Testis (tissue), 2 donors: ENCODE measurements at regions not wholly inside any gene's neighbourhood (a gene's known extent, or its start where the extent isn't known, plus 50 kb on each side); places are given as distances from the start of the nearest gene placed in this dataset.
"Not testable (repeated sequence)": the region's sequence is repeated elsewhere in the genome, so short reads cannot be mapped to it uniquely, and the experiment has no call there.

Source experiments
- DNase-seq: peaks from one replicate; pipeline ENCODE4 v3.0.0-alpha.2; 2019
- H3K27ac ChIP-seq, 2 donors: fragments of 200-600 bp; sonication (generic); one replicate each; pipeline ENCODE4 v1.5.1; 2019
- H3K27me3 ChIP-seq: fragments of 200-600 bp; sonication (generic); one replicate; pipeline ENCODE4 v1.5.1; 2019
- H3K36me3 ChIP-seq: fragments of 200-600 bp; sonication (generic); one replicate; pipeline ENCODE4 v1.5.1; 2017; ENCODE audit warnings: low read depth; ENCODE audit errors: missing control alignments
- H3K4me1 ChIP-seq: fragments of 200-600 bp; sonication (generic); one replicate; pipeline ENCODE4 v1.5.1; 2019
- H3K4me3 ChIP-seq, 2 donors: fragments of 200-600 bp; sonication (generic); one replicate each; pipeline ENCODE4 v1.5.1; 2017 to 2019
- H3K9me3 ChIP-seq: fragments of 200-600 bp; sonication (generic); one replicate; pipeline ENCODE4 v1.5.1; 2017
- POLR2A ChIP-seq: fragments of 450-650 bp; IDR thresholded peaks from one replicate; pipeline ENCODE4 v1.6.1; 2017; ENCODE audit warnings: antibody characterized with exemption, mild to moderate bottlenecking, moderate library complexity
- WGBS, 2 donors: methylation state at CpG; one replicate each; pipeline ENCODE4 v1.1.5; 2018; 5-methylcytosine and 5-hydroxymethylcytosine counted together
- intact Hi-C: fragments of 100-400 bp; cut with DNase I; formaldehyde crosslinking; loops from one replicate; pipeline ENCODE4 v1.15.1; 2023; ENCODE audit warnings: low total_unique reads
- TF ChIP-seq, protein P1 (sequence below), 3 experiments: fragments of 450-650 bp in 2 of 3; fragments of 200-600 bp in 1 of 3; sonication (generic) in 1 of 3; IDR thresholded peaks; one replicate each; pipeline ENCODE4 v1.5.1; 2016 to 2019; ENCODE audit warnings: antibody characterized with exemption in 3 of 3, mild to moderate bottlenecking in 2 of 3, moderate library complexity in 1 of 3

DNA sequence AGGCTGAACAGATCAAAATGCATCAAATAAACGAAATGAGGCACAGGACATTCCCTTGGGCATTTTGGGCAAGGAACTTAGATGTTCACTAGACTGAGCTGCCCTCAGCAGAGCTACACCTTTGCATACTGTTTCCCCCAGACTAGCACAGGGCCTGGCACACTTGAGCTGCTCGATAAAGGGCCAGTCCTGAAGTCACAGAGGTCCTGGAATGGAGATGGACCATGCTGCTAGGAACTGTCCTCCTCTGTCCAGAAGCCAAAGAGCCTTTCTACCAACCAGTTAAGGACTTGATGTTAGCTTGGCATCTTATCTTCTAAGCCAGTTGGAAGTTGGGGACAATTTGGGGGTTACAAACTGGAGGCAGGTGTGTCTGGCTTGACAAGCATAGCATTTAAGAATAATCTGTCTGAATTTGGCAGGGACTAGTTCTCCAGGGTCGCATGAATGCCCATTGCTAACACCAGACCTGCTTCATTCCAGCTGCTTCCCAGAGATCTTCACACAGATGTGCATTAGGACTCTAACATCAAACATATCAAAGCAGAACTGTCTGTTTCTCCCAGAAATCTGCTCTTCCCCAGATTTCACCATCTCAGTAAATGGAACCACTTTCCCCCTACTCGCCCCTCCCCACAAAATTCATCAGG is 152.2 kb upstream of the PDE1C start:
- no peak overlapping the region for H3K27ac ChIP-seq
- H3K4me1 ChIP-seq: no peaks in the 10 kb centered on the region
- no peak overlapping the region for H3K4me3 ChIP-seq
- no peak for DNase-seq
- TF ChIP-seq, protein P1, sequence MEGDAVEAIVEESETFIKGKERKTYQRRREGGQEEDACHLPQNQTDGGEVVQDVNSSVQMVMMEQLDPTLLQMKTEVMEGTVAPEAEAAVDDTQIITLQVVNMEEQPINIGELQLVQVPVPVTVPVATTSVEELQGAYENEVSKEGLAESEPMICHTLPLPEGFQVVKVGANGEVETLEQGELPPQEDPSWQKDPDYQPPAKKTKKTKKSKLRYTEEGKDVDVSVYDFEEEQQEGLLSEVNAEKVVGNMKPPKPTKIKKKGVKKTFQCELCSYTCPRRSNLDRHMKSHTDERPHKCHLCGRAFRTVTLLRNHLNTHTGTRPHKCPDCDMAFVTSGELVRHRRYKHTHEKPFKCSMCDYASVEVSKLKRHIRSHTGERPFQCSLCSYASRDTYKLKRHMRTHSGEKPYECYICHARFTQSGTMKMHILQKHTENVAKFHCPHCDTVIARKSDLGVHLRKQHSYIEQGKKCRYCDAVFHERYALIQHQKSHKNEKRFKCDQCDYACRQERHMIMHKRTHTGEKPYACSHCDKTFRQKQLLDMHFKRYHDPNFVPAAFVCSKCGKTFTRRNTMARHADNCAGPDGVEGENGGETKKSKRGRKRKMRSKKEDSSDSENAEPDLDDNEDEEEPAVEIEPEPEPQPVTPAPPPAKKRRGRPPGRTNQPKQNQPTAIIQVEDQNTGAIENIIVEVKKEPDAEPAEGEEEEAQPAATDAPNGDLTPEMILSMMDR (IDR thresholded peaks at IDR 0.05): no peak
- TF ChIP-seq POLR2A: no peak
- intact Hi-C loops: no loop called here
- H3K27me3 ChIP-seq: no peaks in the 10 kb centered on the region
- no peaks in the 10 kb centered on the region for H3K36me3 ChIP-seq
- 76 to 87% methylated on average over 3 to 4 of the region's 4 CpGs for WGBS, 2 donors
- no peaks in the 10 kb centered on the region for H3K9me3 ChIP-seq

DNA sequence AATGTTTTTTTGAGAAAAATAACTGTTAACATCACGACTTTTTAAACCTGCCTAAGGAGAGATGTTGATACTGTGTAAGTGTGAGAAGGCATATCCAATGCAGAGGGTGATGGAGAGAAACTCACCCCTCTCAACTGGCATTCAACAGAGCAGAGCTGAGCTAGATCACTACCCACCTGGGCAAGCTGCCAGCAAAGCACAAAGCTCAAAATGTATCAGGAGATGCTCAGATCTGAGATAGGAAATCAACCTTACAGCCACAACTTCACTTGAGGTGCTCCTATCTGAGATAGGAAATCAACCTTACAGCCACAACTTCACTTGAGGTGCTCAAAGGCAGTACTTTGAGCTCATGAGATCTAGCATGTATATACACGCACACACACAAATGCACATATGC is 151.5 kb upstream of the PDE1C start:
- Histone ChIP-seq H3K4me1 (no peaks in the 10 kb centered on the region), H3K4me3 (no peak overlapping the region), H3K27ac (no peak overlapping the region), H3K27me3 (no peaks in the 10 kb centered on the region), H3K36me3 (no peaks in the 10 kb centered on the region), H3K9me3 (no peaks in the 10 kb centered on the region)
- 81 to 88% methylated on average over 2 of the region's 2 CpGs for WGBS, 2 donors
- intact Hi-C loops: no loop called here
- TF ChIP-seq, protein P1 (IDR thresholded peaks at IDR 0.05): no peak
- no peak for TF ChIP-seq POLR2A
- no peak for DNase-seq

DNA sequence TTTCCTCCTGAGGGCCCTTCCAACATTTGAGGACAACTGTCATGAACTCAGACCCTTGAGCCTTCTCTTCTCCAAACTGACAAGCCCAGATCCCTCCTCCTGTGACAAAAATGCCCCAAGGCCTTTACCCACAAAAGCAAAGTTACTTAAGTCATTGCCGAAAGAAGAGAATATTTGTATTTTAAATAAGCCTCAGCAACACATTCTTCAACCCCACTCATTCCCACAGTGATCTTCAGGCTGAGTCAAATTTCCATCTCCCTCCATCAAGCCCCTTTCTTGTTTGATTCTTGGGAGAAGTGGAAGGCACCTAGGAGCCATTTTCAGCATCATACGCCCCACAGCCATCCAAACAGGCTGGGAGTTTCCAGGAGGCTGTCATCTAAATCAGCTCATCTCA is 150.8 kb upstream of the PDE1C start:
- no peaks in the 10 kb centered on the region for H3K36me3 ChIP-seq
- H3K27ac ChIP-seq: no peak overlapping the region
- DNase-seq: no peak
- H3K4me3 ChIP-seq: no peak overlapping the region
- TF ChIP-seq POLR2A: no peak
- TF ChIP-seq, protein P1 (IDR thresholded peaks at IDR 0.05): no peak
- no peaks in the 10 kb centered on the region for H3K4me1 ChIP-seq
- WGBS, 2 donors: 86 to 100% methylated on average over 2 of the region's 2 CpGs
- no peaks in the 10 kb centered on the region for H3K27me3 ChIP-seq
- no peaks in the 10 kb centered on the region for H3K9me3 ChIP-seq
- intact Hi-C loops: no loop called here

DNA sequence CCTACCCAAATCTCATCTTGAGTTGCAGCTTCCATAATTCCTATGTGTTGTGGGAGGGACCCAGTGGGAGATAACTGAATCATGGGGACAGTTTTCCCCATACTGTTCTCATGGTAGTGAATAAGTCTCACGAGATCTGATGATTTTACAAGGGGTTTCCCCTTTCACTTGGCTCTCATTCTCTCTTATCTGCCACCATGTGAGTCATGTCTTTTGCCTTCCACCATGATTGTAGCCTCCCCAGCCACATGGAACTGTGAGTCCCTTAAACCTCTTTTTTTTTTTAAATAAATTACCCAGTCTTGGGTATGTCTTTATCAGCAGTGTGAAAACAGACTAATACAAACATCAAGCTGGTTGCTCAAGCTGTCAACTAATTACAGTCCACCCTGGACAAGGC is 149.6 kb upstream of the PDE1C start:
- WGBS, 2 donors: 33 to 63% methylated on average over 1 of the region's 1 CpG
- not testable (repeated sequence) for H3K4me1 ChIP-seq, H3K36me3 ChIP-seq, H3K27me3 ChIP-seq, H3K27ac ChIP-seq, DNase-seq, H3K4me3 ChIP-seq, H3K9me3 ChIP-seq
- intact Hi-C loops: loop anchor here (10.0 kb wide), 1 partner anchor 125 kb away; no protein-coding TSS in a partner anchor

DNA sequence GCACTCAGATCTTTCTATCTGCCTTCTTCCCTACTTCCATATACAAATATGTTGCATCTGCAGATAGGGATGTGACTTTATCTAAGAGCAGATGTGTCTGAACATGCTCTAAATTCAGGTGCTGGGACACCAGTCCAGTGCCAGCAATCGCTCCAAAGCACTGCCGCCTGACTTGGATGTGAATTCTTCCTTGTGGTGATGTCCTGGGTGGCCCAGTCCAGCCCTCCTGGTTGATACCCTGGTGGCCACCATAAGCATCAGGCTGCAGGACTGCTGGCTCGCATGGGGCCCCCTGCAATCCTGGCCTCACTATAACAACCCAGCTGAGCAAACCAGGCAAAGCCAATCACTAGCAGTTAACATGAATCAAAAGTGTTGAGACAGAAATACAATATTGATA is 149.2 kb upstream of the PDE1C start:
- Histone ChIP-seq H3K27me3 (no peaks in the 10 kb centered on the region), H3K4me3 (no peak overlapping the region), H3K36me3 (no peaks in the 10 kb centered on the region), H3K9me3 (no peaks in the 10 kb centered on the region), H3K27ac (no peak overlapping the region), H3K4me1 (no peaks in the 10 kb centered on the region)
- intact Hi-C loops: loop anchor here (10.0 kb wide), 1 partner anchor 125 kb away; no protein-coding TSS in a partner anchor
- no peak for DNase-seq
- WGBS, 2 donors: 71 to 86% methylated on average over 3 of the region's 3 CpGs
- no peak for TF ChIP-seq POLR2A
- TF ChIP-seq, protein P1 (IDR thresholded peaks at IDR 0.05): no peak
